ENCODE measurements at regions not wholly inside any gene's neighbourhood (a gene's known extent, or its start where the extent isn't known, plus 50 kb on each side); places are given as distances from the start of the nearest gene placed in this dataset.

DNA sequence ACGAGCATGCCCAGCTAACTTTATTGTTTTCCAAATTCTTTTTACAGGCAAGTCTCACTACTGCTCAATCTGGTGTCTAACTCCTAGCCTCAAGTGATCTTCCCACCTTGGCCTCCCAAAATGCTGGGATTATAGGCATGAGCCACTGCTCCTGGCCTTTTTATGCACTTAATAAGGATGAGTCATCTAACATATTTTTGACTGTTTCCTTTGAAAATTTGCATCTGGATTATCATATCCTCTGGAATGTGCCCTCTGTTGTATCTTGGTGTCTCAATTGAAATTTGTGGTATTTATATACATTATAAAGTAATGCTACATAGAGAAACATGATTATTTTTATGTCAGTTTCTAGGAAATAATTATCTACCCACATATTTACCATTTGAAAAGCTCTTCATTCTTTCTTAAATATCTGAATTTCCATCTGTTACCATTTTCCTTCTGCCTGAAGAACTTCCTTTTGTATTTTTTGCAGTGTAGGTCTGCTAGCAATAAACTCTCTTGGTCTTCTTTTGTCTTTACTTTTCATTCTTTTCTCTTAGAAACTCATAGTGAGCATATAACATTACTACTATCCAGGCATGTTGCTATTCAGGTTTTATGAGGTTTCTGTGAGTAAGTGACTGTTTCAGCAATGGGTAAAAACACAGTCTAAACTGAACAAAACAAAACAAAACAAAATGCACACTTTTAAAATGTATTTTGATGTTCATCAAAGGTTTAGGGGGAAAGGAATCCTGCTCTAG, 52.8 kb upstream of the CNOT2 start:
- TF ChIP-seq POLR2A (IDR thresholded peaks at IDR 0.05) = no peak
- TF ChIP-seq, protein P1, sequence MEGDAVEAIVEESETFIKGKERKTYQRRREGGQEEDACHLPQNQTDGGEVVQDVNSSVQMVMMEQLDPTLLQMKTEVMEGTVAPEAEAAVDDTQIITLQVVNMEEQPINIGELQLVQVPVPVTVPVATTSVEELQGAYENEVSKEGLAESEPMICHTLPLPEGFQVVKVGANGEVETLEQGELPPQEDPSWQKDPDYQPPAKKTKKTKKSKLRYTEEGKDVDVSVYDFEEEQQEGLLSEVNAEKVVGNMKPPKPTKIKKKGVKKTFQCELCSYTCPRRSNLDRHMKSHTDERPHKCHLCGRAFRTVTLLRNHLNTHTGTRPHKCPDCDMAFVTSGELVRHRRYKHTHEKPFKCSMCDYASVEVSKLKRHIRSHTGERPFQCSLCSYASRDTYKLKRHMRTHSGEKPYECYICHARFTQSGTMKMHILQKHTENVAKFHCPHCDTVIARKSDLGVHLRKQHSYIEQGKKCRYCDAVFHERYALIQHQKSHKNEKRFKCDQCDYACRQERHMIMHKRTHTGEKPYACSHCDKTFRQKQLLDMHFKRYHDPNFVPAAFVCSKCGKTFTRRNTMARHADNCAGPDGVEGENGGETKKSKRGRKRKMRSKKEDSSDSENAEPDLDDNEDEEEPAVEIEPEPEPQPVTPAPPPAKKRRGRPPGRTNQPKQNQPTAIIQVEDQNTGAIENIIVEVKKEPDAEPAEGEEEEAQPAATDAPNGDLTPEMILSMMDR (IDR thresholded peaks at IDR 0.05) = no peak
- no peak for DNase-seq (ENCODE audit: low spot score in 2 of 2)
- no peak overlapping the region for H3K4me3 ChIP-seq (ENCODE audit: low read depth, poor library complexity, severe bottlenecking)
- intact Hi-C loops (cut with DNase I; ENCODE audit: low total_unique reads) = no loop called here
- 69 to 95% methylated on average over 1 of the region's 1 CpG for WGBS, 2 donors

All from lower leg skin (tissue), 4 donors.